Retinal pigment epithelial cell (primary cell): ENCODE measurements at regions not wholly inside any gene's neighbourhood (a gene's known extent, or its start where the extent isn't known, plus 50 kb on each side); places are given as distances from the start of the nearest gene placed in this dataset.

ENCODE experiments used
- DNase-seq: peaks from one replicate; pipeline ENCODE4 v3.0.0-alpha.2; 2010; ENCODE audit warnings: low read depth
- H3K4me3 ChIP-seq: 2 replicates; pipeline ENCODE4 v1.5.1; 2011; ENCODE audit warnings: mild to moderate bottlenecking, low read length, control low read depth, moderate library complexity
- CTCF ChIP-seq: conservative IDR thresholded peaks from 2 replicates; pipeline ENCODE4 v1.5.1; 2011; ENCODE audit warnings: low read depth, low read length, control low read depth, inconsistent platforms

DNA sequence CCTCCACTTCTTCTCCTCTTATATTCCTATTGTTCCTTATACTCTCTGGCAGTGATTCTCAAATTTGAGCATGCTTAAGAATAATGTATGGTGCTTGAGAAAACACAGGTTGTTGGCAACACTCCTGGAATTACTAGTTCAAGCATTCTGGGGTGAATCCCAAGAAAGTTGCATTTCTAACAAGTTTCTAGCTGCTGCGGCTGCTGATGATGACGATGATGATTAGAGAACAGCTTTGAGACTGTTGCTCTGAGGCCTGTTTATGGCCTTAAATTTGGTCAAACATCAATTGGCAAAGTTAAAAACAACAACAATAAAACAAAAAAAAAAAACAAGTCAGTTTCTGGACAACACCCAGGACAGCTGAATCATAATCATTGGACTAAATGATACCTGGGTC is 961.9 kb downstream of the CDH11 start:
- DNase-seq = no peak
- H3K4me3 ChIP-seq = no peak overlapping the region
- no peak for TF ChIP-seq CTCF

DNA sequence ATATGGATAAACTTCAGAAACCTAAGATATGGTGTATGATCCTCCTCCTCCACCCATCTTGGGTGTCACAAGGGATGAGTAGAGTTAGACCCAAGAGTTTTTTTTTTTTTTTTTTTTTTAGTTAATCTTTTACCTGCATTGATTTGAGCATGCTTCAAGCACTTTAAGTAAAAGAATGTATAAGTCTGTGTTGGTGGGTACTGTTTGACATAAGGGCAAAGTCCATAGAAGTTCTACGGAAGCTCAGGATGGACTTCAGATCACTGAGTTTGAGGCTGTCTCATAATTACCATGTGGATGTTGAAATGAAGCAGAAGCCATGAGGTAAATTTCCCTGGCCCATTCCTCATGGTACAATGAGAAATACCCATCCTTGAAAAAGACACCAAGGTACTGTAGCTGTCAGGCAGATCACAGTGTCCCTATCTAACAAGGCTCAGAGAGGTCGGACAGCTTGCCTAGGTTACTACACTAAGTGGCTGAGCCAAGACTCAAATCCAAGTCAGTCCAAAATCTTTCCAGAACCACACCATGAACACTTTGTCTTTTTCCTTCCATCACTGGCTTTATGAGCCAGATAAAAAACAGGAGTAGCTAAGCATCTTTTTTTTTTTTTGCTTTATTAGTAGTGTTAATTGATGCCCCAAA is 962.8 kb downstream of the CDH11 start:
- TF ChIP-seq CTCF = no peak
- no peak for DNase-seq
- no peak overlapping the region for H3K4me3 ChIP-seq

DNA sequence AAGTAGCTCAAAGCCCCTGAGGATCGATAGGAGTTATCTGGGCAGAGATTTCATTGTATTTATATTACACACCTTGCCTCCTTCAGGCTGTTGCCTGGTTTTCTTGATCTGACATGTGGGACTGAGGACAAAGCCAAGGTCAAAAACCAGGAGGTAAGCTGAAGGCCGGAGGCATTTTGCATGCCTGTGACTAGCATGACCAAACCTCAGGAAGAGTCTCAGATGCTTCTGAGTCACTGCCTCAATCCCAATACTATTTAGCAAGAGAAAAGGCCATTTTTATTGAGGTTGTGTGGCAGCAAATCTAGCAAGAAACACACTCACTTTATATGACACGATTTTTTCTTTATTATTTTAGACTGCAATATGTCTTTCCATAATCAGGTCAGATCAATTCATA is 968.1 kb downstream of the CDH11 start:
- no peak overlapping the region for H3K4me3 ChIP-seq
- DNase-seq = no peak
- TF ChIP-seq CTCF = no peak

DNA sequence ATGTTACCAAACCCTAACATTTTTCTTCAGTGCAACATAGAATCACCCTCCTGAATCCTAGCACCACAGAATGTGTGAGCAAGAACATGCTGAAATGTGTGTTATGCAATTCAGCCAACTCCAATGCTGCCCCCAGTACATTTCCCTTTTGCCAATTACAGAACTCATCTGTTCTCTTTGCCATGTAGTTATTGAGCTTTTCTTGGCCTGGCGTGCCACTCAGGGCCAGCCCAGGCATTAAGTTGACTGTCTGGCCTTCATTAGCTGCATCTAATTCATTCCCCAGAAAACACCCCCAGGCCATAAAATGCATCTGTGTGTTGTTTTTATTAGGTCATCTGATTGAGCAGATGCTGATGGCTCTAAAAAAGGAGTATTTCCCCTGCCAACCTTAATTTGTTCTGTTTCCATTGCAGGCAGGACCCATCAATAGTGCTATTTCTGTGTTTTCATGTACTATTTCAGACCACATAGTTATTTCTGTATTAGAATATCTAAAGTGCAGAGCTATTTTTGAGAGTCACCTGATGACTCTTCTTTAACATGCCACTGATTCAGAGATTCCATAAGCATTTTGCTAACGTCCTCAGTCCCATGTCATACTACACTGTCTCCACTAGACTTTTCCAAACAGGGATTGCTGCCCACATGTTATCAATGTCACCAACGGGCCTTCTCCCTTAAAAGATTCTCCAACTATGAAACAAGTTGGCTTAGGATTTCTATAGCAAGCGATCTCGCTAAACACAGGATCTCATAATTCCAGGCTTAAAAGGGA is 969.7 kb downstream of the CDH11 start:
- H3K4me3 ChIP-seq = no peak overlapping the region
- TF ChIP-seq CTCF = no peak
- DNase-seq = no peak

DNA sequence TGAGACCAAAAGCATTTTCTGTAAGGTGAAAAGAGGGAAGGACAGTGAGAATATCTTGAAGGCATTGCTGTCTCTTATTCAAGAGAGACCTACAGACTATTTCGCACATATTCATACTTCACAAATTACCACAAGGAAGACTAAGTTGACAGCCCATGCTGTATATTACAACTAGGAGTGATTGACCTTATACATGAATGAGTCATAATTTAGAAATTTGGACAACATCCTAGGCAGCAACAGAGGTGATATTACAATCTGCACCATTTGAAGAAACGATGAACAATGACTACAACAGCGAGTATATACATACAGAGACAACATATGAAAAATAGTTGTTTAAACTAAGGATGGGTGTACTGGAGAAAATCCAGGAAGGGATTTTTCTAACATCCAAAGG is 971.7 kb downstream of the CDH11 start:
- DNase-seq = no peak
- TF ChIP-seq CTCF = no peak
- H3K4me3 ChIP-seq = no peak overlapping the region

GRCh38 chr16:64149756-64150155 is 972.1 kb downstream of the CDH11 start:
- no peak for TF ChIP-seq CTCF
- DNase-seq = no peak
- H3K4me3 ChIP-seq = no peak overlapping the region

DNA sequence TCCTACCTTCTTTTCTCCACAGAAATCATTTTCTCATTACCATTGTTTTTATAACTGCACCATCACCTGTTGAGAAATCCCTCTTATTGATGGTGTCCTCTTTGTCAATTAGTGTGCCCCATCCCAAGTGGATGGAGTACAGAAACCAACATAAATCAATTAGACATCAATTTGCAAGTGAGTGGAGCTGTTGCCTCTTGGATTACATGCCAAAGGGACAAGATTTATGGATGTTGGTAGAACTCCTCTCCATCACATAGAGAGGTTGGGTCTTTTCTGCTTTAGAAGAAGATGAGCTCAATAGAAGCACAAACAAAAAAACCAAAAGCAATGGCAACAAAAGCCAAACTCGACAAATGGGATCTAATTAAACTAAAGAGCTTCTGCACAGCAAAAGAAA is 973.5 kb downstream of the CDH11 start:
- no peak for DNase-seq
- TF ChIP-seq CTCF = no peak
- no peak overlapping the region for H3K4me3 ChIP-seq
